Panc1 (cell line): ENCODE measurements at regions not wholly inside any gene's neighbourhood (a gene's known extent, or its start where the extent isn't known, plus 50 kb on each side); places are given as distances from the start of the nearest gene placed in this dataset.

Source experiments
- ATAC-seq: fragments of 200-7000 bp; cut with Tn5 transposase; 2 replicates; pipeline ENCODE4 v1.9.1; 2020; ENCODE audit warnings: mild to moderate bottlenecking, moderate library complexity
- BruUV-seq: library from RNA; stranded (reverse); fragments of 400-500 nt; replicated peaks from 2 replicates; lab custom pipeline; 2021; lab: Mats Ljungman, UMichigan
- CTCF ChIA-PET: fragments of 300-600 bp; sonication (Branson Sonifier 250); formaldehyde crosslinking; loops from one replicate; lab custom pipeline; 2022; ENCODE audit warnings: antibody characterized with exemption; lab: Charles Lee
- POLR2A ChIA-PET: fragments of 300-600 bp; sonication (Branson Sonifier 250); formaldehyde crosslinking; loops from one replicate; lab custom pipeline; 2022; ENCODE audit warnings: antibody characterized with exemption; lab: Charles Lee
- DNase-seq: peaks from one replicate; pipeline ENCODE4 v3.0.0-alpha.2; 2010; ENCODE audit warnings: low read depth, low spot score
- H3K27ac ChIP-seq: 2 replicates; pipeline ENCODE4 v1.5.1; 2011; ENCODE audit warnings: mild to moderate bottlenecking, low read length, inconsistent platforms
- H3K27me3 ChIP-seq: fragments of 200-500 bp; sonication (Bioruptor generic); 2 replicates; pipeline ENCODE4 v1.6.0; 2014; ENCODE audit warnings: low read length, inconsistent platforms; ENCODE audit not compliant: control insufficient read depth, insufficient read depth
- H3K36me3 ChIP-seq: fragments of 200-500 bp; sonication (Bioruptor generic); 2 replicates; pipeline ENCODE4 v1.5.1; 2014; ENCODE audit warnings: inconsistent platforms, mild to moderate bottlenecking, low read length, moderate library complexity; ENCODE audit not compliant: control insufficient read depth, insufficient read depth
- H3K4me1 ChIP-seq: 2 replicates; pipeline ENCODE4 v1.5.1; 2011; ENCODE audit warnings: inconsistent platforms, mild to moderate bottlenecking, low read length, moderate library complexity; ENCODE audit not compliant: control insufficient read depth, insufficient read depth
- H3K4me3 ChIP-seq, 2 experiments: 2 replicates each; pipeline ENCODE4 v1.5.1; 2011 to 2012; ENCODE audit warnings: low read depth in 2 of 2, low read length in 2 of 2, mild to moderate bottlenecking in 2 of 2, inconsistent platforms in 1 of 2, moderate library complexity in 1 of 2
- H3K9me3 ChIP-seq: fragments of 200-500 bp; sonication (Bioruptor generic); 2 replicates; pipeline ENCODE4 v1.5.1; 2014; ENCODE audit warnings: low read depth, mild to moderate bottlenecking, inconsistent platforms, low read length, moderate library complexity; ENCODE audit not compliant: control insufficient read depth, insufficient read depth
- CTCF ChIP-seq: fragments of 450-650 bp; IDR thresholded peaks from 2 replicates; pipeline ENCODE4 v1.5.1; 2017; ENCODE audit warnings: mild to moderate bottlenecking
- POLR2AphosphoS5 ChIP-seq: IDR thresholded peaks from 2 replicates; pipeline ENCODE4 v1.6.1; 2012; ENCODE audit warnings: mild to moderate bottlenecking, low read depth, low read length, moderate library complexity
- REST ChIP-seq, 2 experiments: IDR thresholded peaks; 2 replicates each; pipeline ENCODE4 v1.6.1; 2011 to 2012; ENCODE audit warnings: low read depth in 2 of 2, control low read depth in 1 of 2, low read length in 1 of 2, mild to moderate bottlenecking in 1 of 2, moderate library complexity in 1 of 2; ENCODE audit not compliant: insufficient read depth in 1 of 2
- SIN3A ChIP-seq: IDR thresholded peaks from 2 replicates; pipeline ENCODE4 v1.6.1; 2012; ENCODE audit warnings: low read depth, mild to moderate bottlenecking, low read length, moderate library complexity, borderline replicate concordance; ENCODE audit not compliant: insufficient read depth
- TCF7L2 ChIP-seq: IDR thresholded peaks from 2 replicates; pipeline ENCODE4 v1.6.1; 2011; ENCODE audit warnings: mild to moderate bottlenecking, low read depth, low read length, inconsistent platforms
- in situ Hi-C: cut with HindIII; loops from 2 replicates; pipeline ENCODE4 v1.10.0; 2016; ENCODE audit warnings: low sequenced_read_pairs, low pct_unique_long_range_greater_than_20kb
- intact Hi-C: fragments of 100-400 bp; cut with micrococcal nuclease; formaldehyde crosslinking; loops from one replicate; pipeline ENCODE4 v1.10.0; 2022; ENCODE audit not compliant: unreplicated experiment

GRCh38 chr2:120480346-120480902, 134.5 kb downstream of the INHBB start:
- Histone ChIP-seq H3K4me1 (no peaks in the 10 kb centered on the region), H3K9me3 (no peaks in the 10 kb centered on the region), H3K4me3 (no peak overlapping the region), H3K27me3 (no peaks in the 10 kb centered on the region), H3K27ac (no peak overlapping the region), H3K36me3 (no peaks in the 10 kb centered on the region)
- ATAC-seq (no peak), DNase-seq (no peak)
- ChIA-PET POLR2A (no interaction called here), CTCF (no interaction called here)
- BruUV-seq, result no TSS peak
- TF ChIP-seq POLR2AphosphoS5 (no peak), REST (IDR thresholded peaks at IDR 0.05; ENCODE audit: insufficient read depth in 1 of 2, low read depth in 2 of 2, low read length in 1 of 2) (no peak), CTCF (no peak), SIN3A (no peak), TCF7L2 (no peak)
- intact Hi-C loops (no loop called here), in situ Hi-C loops (no loop called here)

GRCh38 chr2:120480903-120481445, 135.0 kb downstream of the INHBB start:
- Histone ChIP-seq H3K4me1 (no peaks in the 10 kb centered on the region), H3K27me3 (no peaks in the 10 kb centered on the region), H3K9me3 (no peaks in the 10 kb centered on the region), H3K27ac (no peak overlapping the region), H3K4me3 (no peak overlapping the region), H3K36me3 (no peaks in the 10 kb centered on the region)
- CTCF ChIA-PET, result no interaction called here
- intact Hi-C loops (no loop called here), in situ Hi-C loops (no loop called here)
- POLR2A ChIA-PET, result no interaction called here
- no peak for ATAC-seq
- DNase-seq, result no peak
- no TSS peak for BruUV-seq
- TF ChIP-seq POLR2AphosphoS5, result no peak

- Histone ChIP-seq H3K27me3 (no peaks in the 10 kb centered on the region), H3K9me3 (no peaks in the 10 kb centered on the region), H3K27ac (no peak overlapping the region), H3K36me3 (no peaks in the 10 kb centered on the region), H3K4me3 (no peak overlapping the region), H3K4me1 (no peaks in the 10 kb centered on the region)
- intact Hi-C loops, result no loop called here
- POLR2A ChIA-PET, result no interaction called here
- CTCF ChIA-PET, result no interaction called here
- in situ Hi-C loops, result no loop called here
- DNase-seq, result no peak
- no peak for ATAC-seq
- TF ChIP-seq TCF7L2 (no peak), REST (IDR thresholded peaks at IDR 0.05; ENCODE audit: insufficient read depth in 1 of 2, low read depth in 2 of 2, low read length in 1 of 2) (no peak), CTCF (no peak), POLR2AphosphoS5 (no peak), SIN3A (no peak)
- BruUV-seq, result no TSS peak
These were observed 135.7 kb downstream of the INHBB start for GRCh38 chr2:120481446-120482194.
